ENCODE measurements at regions not wholly inside any gene's neighbourhood (a gene's known extent, or its start where the extent isn't known, plus 50 kb on each side); places are given as distances from the start of the nearest gene placed in this dataset.
"Not testable (repeated sequence)": the region's sequence is repeated elsewhere in the genome, so short reads cannot be mapped to it uniquely, and the experiment has no call there.

GRCh38 chr10:28188526-28188925 is 114.3 kb downstream of the MPP7 start:
- DNase-seq (ENCODE audit: low read depth in 3 of 3, low spot score in 1 of 3), result no peak

DNA sequence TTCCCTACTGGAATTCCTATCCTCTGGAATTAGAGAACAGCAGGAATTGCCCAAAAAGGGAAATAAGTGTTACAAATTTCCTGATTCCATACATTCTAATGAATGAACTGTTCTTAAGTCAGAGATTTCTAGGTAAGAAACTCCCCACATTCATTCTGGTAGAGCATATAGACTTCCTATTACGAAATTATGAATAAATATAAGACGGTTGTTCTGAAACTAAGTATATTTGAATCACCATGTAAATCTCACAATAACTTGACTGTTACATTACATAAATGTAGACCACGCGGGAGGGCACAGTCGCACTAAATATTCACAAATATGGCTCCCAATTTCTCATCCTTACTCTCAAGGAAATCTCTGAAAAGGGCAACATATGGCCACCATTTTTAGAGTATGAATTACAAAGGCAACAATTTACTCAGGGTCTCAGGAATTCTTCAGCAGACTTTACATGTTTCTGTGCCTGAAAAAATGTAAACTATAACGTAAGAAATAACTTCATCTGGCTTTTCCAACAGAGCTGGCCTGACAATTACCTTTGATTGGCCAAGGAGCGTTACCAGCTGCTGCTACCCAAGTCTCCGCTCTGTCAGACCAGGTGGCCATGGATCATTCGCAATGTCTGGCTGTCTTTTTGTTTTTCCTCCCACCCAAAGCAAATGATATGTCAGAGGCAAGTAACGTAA is 115.8 kb downstream of the MPP7 start:
- no peak for DNase-seq (ENCODE audit: low read depth in 3 of 3, low spot score in 1 of 3)

DNA sequence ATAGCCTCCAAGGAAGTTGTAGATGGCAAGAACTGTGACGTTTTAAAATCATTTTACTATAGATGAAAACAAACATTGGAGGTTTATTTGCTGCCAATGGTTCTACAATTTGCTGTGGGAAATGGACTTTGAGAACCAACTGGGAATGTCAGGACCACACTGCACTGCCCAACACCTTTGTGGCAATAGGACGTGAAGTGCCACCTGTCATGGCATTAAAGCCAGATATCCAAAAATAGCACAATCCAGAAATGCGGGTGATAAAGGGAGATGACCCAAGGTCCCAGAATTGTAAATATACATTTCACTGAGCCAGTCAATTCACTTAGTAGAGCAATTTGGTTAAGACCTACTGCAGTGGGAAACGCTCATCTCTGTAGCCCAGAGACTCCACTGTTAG is 116.4 kb downstream of the MPP7 start:
- DNase-seq (ENCODE audit: low read depth in 3 of 3, low spot score in 1 of 3), result no peak

DNA sequence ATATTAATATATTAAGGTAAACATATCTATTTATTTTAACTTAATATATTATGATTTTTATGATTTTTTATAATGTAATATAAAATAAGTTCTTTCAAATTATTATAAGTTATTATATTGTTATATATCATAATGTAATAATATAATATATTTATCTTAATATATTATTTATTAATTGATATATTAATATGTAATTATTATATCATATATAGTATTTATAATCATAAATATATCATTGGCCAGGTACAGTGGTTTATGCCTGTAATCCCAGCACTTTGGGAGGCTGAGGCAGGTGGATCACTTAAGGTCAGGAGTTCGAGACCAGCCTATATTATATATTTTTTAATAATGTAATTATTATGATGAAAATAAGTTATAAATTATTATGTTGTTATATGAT is 118.1 kb downstream of the MPP7 start:
- no peak for DNase-seq (ENCODE audit: low read depth in 3 of 3, low spot score in 1 of 3)

GRCh38 chr10:28181478-28182096 is 121.3 kb downstream of the MPP7 start:
- DNase-seq (ENCODE audit: low read depth in 3 of 3, low spot score in 1 of 3), result no peak

DNA sequence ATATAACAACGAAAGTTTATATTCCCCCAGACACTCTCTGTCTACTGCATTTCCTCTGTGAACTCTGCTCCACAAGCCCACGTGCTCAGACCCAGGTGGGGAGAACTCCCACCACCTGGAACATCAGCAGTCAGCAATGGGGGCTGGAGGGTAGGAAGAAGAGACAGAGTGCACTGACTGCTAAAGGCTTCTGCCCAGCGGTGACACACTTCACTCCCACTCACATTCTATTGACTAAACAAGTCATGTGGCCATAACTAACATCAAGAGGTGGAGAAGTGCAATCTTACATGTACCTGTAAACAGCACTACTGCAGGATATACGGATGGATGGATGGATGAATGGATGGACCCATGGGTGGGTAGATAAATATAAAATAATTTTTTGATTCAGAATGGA is 122.2 kb downstream of the MPP7 start:
- DNase-seq (ENCODE audit: low read depth in 3 of 3, low spot score in 1 of 3), result no peak

DNA sequence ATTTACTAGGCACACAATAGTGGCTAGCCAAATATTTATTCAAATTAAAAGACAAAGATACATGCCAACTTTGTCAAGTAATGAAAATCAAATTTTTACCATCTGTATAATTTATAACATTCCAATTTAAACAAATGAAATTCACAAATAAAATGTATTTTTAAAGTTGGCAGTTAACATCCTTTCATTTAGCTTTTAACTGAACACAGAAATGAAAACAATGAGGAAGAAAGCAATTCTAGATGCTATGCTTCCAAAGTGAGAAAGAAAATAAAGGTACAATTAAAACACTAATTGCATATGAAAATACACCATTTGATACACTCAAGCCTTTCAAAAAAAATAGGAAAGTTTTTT is 123.1 kb downstream of the MPP7 start:
- DNase-seq (ENCODE audit: low read depth in 3 of 3, low spot score in 1 of 3), result no peak

- DNase-seq (ENCODE audit: low read depth in 3 of 3, low spot score in 1 of 3), result peak in 1 of 3 donors; percentile 5
These were observed 123.7 kb downstream of the MPP7 start for GRCh38 chr10:28179006-28179742.

GRCh38 chr10:28177944-28178637 is 124.8 kb downstream of the MPP7 start:
- DNase-seq (ENCODE audit: low read depth in 3 of 3, low spot score in 1 of 3), result no peak

DNA sequence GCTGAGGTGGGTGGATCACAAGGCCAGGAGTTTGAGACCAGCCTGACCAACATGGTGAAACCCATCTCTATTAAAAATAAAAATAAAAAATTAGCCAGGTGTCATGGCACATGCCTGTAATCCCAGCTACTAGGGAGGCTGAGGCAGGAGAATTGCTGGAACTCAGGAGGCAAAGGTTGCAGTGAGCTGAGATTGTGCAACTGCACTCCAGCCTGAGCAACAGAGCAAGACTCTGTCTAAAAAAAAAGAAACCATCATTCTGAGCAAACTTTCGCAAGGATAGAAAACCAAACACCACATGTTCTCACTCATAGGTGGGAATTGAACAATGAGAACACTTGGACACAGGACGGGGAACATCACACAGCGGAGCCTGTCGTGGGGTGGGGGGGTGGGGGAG is 126.4 kb downstream of the MPP7 start:
- not testable (repeated sequence) for DNase-seq (ENCODE audit: low read depth in 3 of 3, low spot score in 1 of 3)

DNA sequence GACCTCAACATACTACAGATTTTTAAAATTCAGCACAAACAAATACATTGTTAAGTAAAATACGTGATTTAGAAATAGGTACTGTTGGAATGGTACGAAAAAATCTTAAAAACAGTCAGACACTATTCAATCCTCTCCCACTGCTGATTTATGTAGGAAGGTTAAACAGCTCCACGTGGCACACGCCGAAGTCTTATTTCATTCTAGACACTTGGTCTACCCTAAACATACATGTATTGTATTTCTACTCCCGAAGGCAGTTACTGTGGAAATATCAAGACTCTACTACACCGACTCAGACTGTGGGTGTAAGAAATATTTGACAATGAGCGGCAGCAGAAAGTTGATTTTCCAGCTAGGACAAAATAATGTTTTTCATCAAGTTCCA is 130.6 kb downstream of the MPP7 start:
- DNase-seq (ENCODE audit: low read depth in 3 of 3, low spot score in 1 of 3), result no peak

DNA sequence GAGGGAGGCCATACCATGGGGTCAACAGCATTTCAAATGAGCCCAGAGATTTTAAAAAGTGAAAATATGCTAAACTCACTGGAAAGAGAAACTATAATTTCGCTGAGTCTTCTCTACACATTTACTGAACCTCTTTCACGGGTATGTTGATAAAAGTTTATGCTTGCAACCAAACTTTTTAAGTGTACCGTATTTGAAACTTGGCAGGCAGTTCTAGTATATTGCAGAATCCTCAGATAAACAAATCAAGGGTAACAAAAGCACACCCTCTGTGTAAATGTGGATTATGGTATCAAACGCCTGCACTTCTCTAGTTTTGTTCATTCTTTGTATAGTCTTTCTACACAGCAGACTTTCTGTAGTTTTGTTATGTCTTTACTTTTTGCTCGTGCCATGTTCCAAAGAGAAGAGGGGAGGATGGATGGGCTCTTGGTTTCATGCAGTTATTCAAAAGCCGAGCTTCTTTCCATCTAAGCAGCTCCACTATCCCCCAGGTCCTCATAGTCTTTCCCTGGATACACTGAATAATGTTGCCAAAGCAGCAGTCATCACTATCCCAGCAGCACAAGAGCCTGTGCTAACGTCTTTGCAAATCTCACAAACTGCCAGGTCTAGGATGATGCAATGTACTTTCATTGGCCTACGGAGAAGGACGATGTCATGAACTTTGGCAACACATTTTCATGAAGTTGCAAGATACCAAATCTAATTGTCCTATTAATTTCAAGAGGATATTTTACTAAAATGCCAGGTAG is 131.2 kb downstream of the MPP7 start:
- no peak for DNase-seq (ENCODE audit: low read depth in 3 of 3, low spot score in 1 of 3)

GRCh38 chr10:28169525-28169924 is 133.3 kb downstream of the MPP7 start:
- no peak for DNase-seq (ENCODE audit: low read depth in 3 of 3, low spot score in 1 of 3)

GRCh38 chr10:28160866-28161405 is 141.9 kb downstream of the MPP7 start:
- DNase-seq (ENCODE audit: low read depth in 3 of 3, low spot score in 1 of 3), result no peak

DNA sequence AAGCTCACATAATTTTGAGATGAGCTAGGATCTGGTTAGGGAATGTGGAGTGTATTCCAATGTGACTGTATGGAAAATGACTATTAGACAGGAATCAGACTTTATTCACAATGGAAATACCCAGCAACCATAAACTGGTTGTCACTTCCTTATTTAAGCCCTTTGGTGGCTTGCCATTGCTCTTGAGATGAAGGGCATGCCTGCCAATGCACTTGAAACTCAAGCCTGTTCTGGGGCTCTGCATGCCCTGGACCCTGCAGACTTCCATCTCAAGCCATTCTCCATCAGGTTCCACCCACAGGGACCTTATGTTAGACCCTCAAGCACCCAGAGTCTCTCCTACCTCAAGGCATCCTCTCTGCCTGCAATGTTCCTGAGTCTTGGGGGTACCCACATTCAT is 145.5 kb downstream of the MPP7 start:
- no peak for DNase-seq (ENCODE audit: low read depth in 3 of 3, low spot score in 1 of 3)

GRCh38 chr10:28155726-28156125 is 147.1 kb downstream of the MPP7 start:
- no peak for DNase-seq (ENCODE audit: low read depth in 3 of 3, low spot score in 1 of 3)

DNA sequence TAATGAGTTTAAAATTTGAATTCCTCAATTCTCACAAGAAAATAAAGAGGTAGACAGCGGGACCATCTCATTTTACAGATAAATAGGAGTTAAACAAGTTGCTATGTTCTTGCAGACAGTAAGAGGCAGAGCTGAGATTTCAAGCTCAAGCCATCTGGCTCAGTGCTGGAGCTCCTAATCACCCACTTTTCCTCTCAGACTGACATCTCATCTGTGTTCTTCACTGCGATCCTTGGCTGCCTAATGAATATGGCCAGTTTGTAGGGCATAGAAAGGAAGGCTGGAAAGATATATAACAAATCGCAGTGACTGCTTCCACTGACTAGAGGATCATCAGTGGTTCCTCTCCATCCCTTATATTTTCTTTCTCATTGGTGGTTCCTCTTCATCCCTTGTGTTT is 151.2 kb downstream of the MPP7 start:
- no peak for DNase-seq (ENCODE audit: low read depth in 3 of 3, low spot score in 1 of 3)

DNA sequence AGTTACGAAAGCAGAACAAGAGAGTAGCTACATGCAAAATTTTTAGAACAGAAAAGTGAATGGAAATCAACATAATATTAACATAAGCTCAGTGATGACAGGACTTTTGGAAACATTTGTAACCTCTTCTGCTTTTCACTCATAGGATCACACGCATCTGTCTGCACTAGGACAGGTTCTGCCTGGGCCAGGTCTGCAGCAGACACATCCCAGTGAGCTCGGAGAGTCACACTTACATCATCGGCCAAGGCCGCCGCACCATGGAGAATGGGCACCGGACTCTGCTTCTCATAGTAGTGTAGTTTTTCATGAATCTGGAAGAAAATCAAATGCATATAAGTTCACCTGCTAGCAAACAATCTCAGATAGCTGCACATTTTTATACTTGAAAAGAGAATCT is 150.9 kb upstream of the ODAD2 start:
- no peak for DNase-seq (ENCODE audit: low read depth in 3 of 3, low spot score in 1 of 3)

DNA sequence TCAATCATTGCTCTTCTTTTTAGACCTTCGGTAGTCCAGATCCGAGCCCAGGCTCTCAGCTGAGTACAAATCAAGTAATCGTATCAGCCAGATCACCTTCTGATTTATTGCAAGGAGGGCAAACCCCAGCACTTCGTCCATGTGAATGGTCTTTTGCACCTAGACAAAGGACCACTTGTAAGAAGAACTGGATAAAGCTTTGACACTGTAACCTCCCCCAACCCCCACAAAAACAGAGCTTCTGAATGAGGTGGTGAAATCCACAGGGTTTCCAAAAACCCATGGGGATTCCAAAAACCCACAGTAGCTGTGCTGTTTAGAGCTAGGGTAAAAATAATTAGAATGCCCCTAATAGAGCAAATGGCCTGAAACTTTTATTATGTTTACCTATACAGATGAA is 148.8 kb upstream of the ODAD2 start:
- no peak for DNase-seq (ENCODE audit: low read depth in 3 of 3, low spot score in 1 of 3)

- DNase-seq (ENCODE audit: low read depth in 3 of 3, low spot score in 1 of 3), result no peak
These were observed 140.3 kb upstream of the ODAD2 start for GRCh38 chr10:28139138-28139537.
